ENCODE measurements at regions not wholly inside any gene's neighbourhood (a gene's known extent, or its start where the extent isn't known, plus 50 kb on each side); places are given as distances from the start of the nearest gene placed in this dataset.
"Not testable (repeated sequence)": the region's sequence is repeated elsewhere in the genome, so short reads cannot be mapped to it uniquely, and the experiment has no call there.

- no peak for DNase-seq
Measured at GRCh38 chr21:18722193-18722592, 318.6 kb upstream of the TMPRSS15 start.

- DNase-seq: no peak
Measured at GRCh38 chr21:18723171-18723570, 319.6 kb upstream of the TMPRSS15 start.

- no peak for DNase-seq
Measured at GRCh38 chr21:18725653-18726052, 322.1 kb upstream of the TMPRSS15 start.

- no peak for DNase-seq
Measured at GRCh38 chr21:18741954-18742353, 338.4 kb upstream of the TMPRSS15 start.

- no peak for DNase-seq
Measured at GRCh38 chr21:18743531-18743930, 339.9 kb upstream of the TMPRSS15 start.

- no peak for DNase-seq
Measured at GRCh38 chr21:18744840-18745239, 341.3 kb upstream of the TMPRSS15 start.

- DNase-seq: not testable (repeated sequence)
Measured at GRCh38 chr21:18752894-18753293, 349.3 kb upstream of the TMPRSS15 start.

GRCh38 chr21:18756272-18756671 lies 352.7 kb upstream of the TMPRSS15 start:
- not testable (repeated sequence) for DNase-seq

- DNase-seq: no peak
Measured at GRCh38 chr21:18759267-18759666, 355.7 kb upstream of the TMPRSS15 start.

- no peak for DNase-seq
Measured at GRCh38 chr21:18759751-18760161, 356.2 kb upstream of the TMPRSS15 start.

GRCh38 chr21:18760247-18760646 lies 356.7 kb upstream of the TMPRSS15 start:
- DNase-seq: no peak

GRCh38 chr21:18764720-18765119 lies 361.1 kb upstream of the TMPRSS15 start:
- DNase-seq: no peak

- DNase-seq: no peak
Measured at GRCh38 chr21:18769599-18769998, 366.0 kb upstream of the TMPRSS15 start.

- DNase-seq: no peak
Measured at GRCh38 chr21:18771845-18772380, 368.3 kb upstream of the TMPRSS15 start.

GRCh38 chr21:18772404-18772803 lies 368.8 kb upstream of the TMPRSS15 start:
- no peak for DNase-seq

- DNase-seq: no peak
Measured at GRCh38 chr21:18772897-18773296, 369.3 kb upstream of the TMPRSS15 start.

GRCh38 chr21:18776936-18777335 lies 373.4 kb upstream of the TMPRSS15 start:
- no peak for DNase-seq

- DNase-seq: no peak
Measured at GRCh38 chr21:18782721-18783120, 379.1 kb upstream of the TMPRSS15 start.

GRCh38 chr21:18801468-18801867 lies 397.9 kb upstream of the TMPRSS15 start:
- no peak for DNase-seq

- no peak for DNase-seq
Measured at GRCh38 chr21:18803624-18804023, 400.0 kb upstream of the TMPRSS15 start.

GRCh38 chr21:18810136-18810535 lies 406.6 kb upstream of the TMPRSS15 start:
- DNase-seq: no peak

GRCh38 chr21:18812308-18812707 lies 408.7 kb upstream of the TMPRSS15 start:
- no peak for DNase-seq

GRCh38 chr21:18819507-18819906 lies 415.9 kb upstream of the TMPRSS15 start:
- DNase-seq: no peak

- DNase-seq: no peak
Measured at GRCh38 chr21:18826562-18826961, 423.0 kb upstream of the TMPRSS15 start.

- no peak for DNase-seq
Measured at GRCh38 chr21:18831942-18832676, 428.5 kb upstream of the TMPRSS15 start.

Measured in NCI-H187 (cell line).